ENCODE measurements at regions not wholly inside any gene's neighbourhood (a gene's known extent, or its start where the extent isn't known, plus 50 kb on each side); places are given as distances from the start of the nearest gene placed in this dataset.

- DNase-seq (ENCODE audit: low read depth): no peak
Measured at GRCh38 chr12:132393245-132393795, 63.9 kb upstream of the GALNT9 start.

GRCh38 chr12:132392389-132393244, 63.2 kb upstream of the GALNT9 start:
- DNase-seq (ENCODE audit: low read depth): no peak

GRCh38 chr12:132391326-132392041, 62.1 kb upstream of the GALNT9 start:
- no peak for DNase-seq (ENCODE audit: low read depth)

- no peak for DNase-seq (ENCODE audit: low read depth)
Measured at GRCh38 chr12:132390287-132391076, 61.1 kb upstream of the GALNT9 start.

GRCh38 chr12:132389526-132390286, 60.3 kb upstream of the GALNT9 start:
- DNase-seq (ENCODE audit: low read depth): no peak

- DNase-seq (ENCODE audit: low read depth): no peak
Measured at GRCh38 chr12:132389026-132389425, 59.6 kb upstream of the GALNT9 start.

GRCh38 chr12:132388379-132389015, 59.1 kb upstream of the GALNT9 start:
- no peak for DNase-seq (ENCODE audit: low read depth)

- no peak for DNase-seq (ENCODE audit: low read depth)
Measured at GRCh38 chr12:132386926-132387497, 57.6 kb upstream of the GALNT9 start.

- no peak for DNase-seq (ENCODE audit: low read depth)
Measured at GRCh38 chr12:132385923-132386751, 56.7 kb upstream of the GALNT9 start.

- no peak for DNase-seq (ENCODE audit: low read depth)
Measured at GRCh38 chr12:132384916-132385774, 55.8 kb upstream of the GALNT9 start.

- DNase-seq (ENCODE audit: low read depth): no peak
Measured at GRCh38 chr12:132380641-132381040, 51.3 kb upstream of the GALNT9 start.

GRCh38 chr12:132379996-132380395, 50.6 kb upstream of the GALNT9 start:
- no peak for DNase-seq (ENCODE audit: low read depth)

GRCh38 chr12:132379576-132379975, 50.2 kb upstream of the GALNT9 start:
- no peak for DNase-seq (ENCODE audit: low read depth)

All from fibroblast of the conjunctiva (primary cell).